ENCODE measurements at regions not wholly inside any gene's neighbourhood (a gene's known extent, or its start where the extent isn't known, plus 50 kb on each side); places are given as distances from the start of the nearest gene placed in this dataset.

- TF ChIP-seq SMC3 (IDR thresholded peaks at IDR 0.05; ENCODE audit: borderline replicate concordance, low read length) (no peak), TBL1XR1 (IDR thresholded peaks at IDR 0.05; ENCODE audit: low read depth, low read length) (no peak), BCLAF1 (IDR thresholded peaks at IDR 0.05) (no peak), IKZF1 (conservative IDR thresholded peaks at IDR 0.05) (no peak), EP300 (IDR thresholded peaks at IDR 0.05; ENCODE audit: borderline replicate concordance in 1 of 2, control insufficient read depth in 1 of 2, low read depth in 2 of 2, low read length in 2 of 2) (no peak), NR2C2 (IDR thresholded peaks at IDR 0.05; ENCODE audit: borderline replicate concordance, control insufficient read depth, insufficient read length, low read depth) (no peak)
These were observed 93.1 kb upstream of the NPAS2 start for GRCh38 chr2:100726866-100727265.

Measured in GM12878 (cell line).